Ecto neural progenitor cell (in vitro differentiated cells): ENCODE measurements at regions not wholly inside any gene's neighbourhood (a gene's known extent, or its start where the extent isn't known, plus 50 kb on each side); places are given as distances from the start of the nearest gene placed in this dataset.

Experiments
- DNase-seq: peaks from one replicate; pipeline ENCODE4 v3.0.0-alpha.2; 2018; ENCODE audit warnings: low spot score

DNA sequence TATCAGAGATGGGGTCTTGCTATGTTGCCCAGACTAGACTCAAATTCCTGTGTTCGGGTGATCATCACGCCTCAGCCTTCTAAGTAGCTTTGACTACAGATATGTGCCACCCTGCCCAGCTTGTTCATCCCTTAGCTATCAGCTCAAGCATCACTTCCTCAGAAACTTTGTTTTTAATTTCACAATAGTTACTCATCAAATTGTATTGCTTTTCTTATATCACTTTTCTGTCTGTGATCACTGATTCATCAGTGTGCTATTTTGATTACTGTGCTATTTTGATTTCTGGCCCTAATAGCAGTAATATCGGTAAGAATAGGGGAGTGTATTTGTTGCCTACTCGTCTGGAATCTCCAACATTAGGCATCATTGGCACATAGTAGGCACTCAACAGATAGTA, 878.6 kb upstream of the PCDH20 start:
- DNase-seq = no peak

DNA sequence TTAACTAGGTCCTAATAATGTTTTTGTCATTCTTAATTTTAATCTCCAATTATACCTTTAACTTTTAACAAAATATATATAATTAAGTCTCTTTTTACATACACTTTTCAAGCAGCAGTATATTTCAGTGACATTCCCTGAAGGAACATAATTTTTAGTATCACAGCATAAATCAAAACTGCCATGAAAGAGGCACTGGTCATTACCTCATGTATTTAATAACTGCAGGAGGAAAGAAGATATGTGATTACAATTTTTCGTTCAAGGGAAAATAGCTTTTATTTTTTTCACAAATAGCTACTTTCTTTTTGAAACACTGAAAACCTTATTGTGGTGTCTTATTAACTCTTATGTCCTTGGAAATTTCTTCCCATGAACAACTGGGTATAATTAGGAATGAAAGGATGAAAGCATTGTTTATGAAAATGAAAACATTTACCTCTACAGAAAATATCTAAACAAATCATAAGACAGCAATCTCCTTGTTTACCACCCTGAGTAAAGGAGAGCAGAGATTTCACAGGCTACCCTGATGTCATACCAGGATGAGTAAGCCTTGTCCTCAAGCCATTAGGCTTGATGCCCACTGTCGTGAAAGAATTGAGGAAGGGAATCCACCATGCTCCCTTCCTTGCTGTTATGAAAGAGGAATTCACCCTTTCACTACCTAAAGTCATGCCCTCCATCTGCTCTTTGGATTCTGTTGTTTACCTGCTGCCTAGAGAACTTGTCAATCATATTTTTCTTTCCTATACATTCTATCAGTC, 877.2 kb upstream of the PCDH20 start:
- no peak for DNase-seq

DNA sequence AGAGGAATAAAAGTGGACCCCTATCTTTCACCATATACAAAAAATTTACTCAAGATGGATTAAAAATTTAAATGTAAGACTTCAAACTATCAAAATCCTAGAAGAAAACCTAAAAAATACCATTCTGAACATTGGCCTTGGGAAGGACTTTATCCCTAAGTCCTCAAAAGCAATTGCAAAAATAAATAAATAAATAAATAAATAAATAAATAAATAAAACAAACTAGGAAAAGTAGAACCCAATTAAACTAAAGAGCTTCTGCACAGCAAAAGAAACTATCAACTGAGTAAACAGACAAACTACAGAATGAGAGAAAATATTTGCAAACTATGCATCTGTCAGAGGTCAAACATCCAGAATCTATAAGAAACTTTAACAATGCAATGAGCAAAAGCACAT, 874.9 kb upstream of the PCDH20 start:
- no peak for DNase-seq

DNA sequence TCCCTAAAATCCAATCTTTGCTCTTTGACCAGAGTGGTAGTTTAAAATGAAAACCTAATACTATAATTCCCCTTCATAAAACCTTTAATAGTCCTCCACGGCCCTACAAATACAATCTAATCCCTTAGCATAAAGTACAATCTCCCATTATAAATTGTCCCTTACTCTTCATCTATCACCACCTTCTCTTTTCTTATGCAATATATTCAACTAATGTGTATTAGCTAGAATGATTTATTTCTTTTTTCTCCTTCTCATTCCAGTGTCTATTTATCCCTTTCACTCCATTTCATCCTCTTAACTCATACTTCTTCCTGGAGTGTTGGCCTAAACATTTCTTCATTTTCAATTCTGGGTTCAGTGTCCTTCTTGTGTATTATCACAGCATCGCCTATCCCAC, 872.1 kb upstream of the PCDH20 start:
- DNase-seq = no peak

DNA sequence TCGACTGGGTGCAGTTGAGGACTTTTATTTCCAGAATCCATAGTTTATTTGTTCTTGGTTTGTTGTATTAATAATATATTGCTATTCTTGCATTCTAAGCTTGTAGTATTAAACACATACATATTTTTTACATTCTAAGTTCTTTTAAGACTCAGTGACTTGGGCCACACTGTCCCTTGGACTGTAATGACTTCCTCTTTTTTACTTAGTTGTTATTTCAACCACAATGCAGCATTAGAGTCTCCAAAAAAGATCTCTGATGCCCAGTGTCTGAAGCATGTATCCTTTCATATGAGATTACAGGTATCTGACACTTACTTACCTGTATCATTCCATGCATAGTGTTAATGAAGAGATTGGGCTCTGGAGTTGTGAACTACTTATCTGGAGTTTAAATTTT, 864.9 kb upstream of the PCDH20 start:
- no peak for DNase-seq

DNA sequence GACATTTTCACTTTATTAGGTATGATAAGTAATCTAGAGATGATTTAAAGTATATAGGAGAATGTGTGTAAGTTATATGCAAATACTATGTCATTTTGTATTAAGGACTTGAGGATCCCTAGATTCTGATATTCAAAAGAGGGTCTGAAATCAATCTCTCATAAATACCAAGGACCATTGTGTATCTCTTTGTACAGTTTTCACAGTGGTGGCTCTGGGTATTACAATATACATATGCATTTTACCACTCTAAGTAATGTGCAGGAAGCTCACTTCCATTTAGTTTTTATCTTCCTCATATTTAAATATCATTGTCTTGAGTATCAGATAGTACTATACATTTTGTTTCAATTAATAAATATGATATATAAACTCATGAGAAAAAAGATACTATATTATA, 862.6 kb upstream of the PCDH20 start:
- no peak for DNase-seq

DNA sequence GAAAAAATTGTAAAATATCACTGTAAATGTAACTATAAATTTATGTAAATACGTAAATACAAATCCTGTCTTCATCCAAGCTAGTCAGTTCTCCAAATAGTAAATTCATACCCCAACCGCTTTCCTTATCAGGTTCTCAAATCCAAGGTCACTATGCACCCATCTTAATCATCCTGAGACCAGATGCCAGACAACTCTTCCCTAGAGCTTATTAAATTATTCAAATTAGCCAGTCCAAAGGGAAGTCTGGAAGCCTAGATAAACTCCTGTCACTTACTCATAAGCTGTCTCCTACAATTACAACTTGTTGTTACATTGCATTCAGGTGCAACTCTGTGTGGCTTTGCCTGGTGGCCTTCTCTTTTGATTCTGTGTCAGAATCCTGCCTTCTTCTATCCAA, 836.1 kb upstream of the PCDH20 start:
- no peak for DNase-seq

DNA sequence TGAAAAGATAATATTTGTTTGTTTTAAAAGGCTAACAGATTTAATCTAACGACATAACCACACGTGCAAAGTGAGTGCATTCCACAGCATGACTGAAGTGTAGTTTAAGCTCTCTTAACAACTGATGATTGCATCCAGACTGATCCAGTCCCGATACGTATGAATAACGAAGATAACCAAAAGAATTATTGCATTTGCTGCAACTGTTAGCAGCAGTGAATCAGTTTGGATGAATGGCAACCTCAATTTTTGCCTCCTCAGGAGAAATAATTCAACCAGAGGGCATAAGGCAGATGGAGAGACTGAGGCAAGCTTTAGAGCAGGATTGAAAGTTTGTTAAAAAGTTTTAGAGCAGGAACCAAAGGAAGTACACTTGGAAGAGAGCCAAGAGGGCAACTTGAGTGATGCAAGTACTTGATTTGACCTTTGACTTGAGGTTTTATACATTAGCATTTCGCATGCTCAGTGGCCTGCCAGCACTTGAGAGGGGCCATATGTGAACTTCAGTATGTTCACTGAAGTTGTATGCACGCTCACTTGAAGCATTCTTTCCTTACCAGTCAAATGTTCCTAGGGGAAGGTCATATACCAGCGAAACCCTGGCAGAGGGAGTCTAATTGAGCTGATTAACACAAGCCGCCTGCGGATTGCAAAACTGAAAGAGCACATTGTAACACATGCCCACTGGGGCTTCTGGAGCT, 835.0 kb upstream of the PCDH20 start:
- no peak for DNase-seq

DNA sequence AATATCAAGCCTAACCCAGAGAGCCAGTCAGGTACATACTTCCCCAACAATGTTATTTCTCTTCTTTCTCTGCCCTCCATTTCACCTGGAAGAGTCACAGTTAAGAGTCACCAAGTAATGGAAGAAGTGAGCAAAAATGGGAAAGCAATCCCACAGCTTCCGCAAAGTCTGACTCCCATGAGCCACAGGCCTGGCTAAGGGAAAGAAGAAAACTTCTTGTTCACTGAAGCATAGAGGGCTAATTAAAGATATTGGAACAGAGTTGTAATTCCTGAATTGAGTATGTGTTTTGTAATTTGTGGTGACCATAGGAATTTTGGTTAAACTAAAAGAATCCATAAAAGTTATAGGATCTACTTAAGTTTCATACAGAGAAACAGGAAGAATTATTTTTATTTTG, 830.9 kb upstream of the PCDH20 start:
- DNase-seq = no peak

DNA sequence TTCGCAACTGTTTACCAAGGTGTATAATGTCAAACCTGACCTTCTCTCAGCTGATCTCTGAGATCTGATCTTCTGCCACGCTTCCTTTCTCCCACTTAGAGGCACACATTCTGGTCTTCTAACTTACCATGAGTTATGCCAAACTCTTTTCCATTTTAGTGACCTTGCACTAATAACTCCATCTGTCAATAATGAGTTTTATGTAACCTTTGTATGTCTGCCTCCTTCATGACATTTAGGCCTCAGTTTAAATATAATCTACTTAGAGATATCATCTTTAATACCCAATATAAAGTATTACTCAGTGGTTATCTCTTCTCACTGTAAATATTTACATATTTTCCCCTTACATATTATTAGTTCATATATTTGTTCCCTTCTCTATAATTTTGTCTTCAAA, 827.5 kb upstream of the PCDH20 start:
- DNase-seq = no peak

DNA sequence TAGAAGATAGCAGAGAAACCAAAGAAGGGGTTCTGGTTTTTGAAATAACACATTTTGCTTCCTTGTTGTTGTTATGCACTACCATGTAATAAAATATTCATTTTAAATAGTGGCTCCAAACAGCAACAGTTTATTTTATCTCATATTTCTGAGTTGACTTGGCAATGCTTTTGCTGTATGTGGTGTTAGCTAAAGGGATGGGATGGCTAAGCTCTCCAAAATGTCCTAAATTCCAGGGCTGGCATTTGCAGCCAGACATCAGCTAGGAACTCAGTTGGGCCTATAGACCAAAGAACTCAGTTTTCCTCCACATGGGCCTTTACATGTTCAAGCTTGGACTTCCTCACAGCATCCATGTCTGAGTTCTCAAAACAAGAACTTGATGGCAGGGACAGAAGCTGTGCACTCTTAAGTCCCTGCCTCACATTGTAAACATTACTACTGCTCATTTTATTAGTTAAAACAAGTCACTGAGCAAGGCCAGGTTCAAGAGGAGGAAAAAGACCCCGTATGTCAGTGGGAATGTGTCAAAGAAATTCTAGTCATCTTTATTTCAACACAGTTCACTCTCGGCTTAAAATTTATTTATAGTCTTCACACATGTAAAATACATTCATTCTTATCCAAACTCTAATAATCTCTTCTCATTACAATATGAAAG, 819.3 kb upstream of the PCDH20 start:
- DNase-seq = no peak

DNA sequence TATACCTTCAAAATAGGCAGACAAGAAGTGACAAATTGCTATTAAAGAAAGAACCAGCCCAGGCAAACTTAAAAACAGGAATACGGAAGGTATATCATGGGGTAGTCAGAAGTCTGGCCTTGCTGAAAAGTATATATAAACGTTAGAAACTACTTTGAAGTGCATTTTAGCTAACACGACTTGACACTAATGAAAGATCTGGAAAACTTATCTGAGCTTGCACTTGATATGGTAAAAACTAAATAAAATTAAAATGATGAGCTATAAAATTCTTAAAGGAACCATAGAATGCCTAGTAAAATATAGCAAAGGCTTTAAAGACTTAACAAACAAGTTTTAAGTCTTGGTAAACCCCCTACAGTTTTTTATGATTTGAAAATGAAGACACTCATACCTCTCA, 795.3 kb upstream of the PCDH20 start:
- no peak for DNase-seq

DNA sequence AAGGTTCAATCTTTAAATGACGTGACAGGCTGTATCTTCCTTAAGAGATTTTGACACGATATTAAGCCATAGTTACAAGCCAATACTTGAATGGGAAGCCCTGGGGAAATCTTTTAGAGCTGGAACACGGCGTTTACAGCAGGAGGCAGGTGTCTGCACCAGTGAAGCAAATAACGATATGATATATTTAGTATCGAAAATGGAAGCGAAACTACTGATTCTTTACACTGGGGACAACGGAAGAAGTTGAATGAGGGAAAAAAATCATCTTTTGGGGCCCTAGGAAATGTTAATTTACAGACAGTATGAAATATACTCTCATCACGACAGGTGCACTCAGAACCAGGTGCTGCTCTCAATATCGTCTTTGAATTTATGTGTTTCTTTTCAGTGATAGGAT, 793.9 kb upstream of the PCDH20 start:
- DNase-seq = no peak

DNA sequence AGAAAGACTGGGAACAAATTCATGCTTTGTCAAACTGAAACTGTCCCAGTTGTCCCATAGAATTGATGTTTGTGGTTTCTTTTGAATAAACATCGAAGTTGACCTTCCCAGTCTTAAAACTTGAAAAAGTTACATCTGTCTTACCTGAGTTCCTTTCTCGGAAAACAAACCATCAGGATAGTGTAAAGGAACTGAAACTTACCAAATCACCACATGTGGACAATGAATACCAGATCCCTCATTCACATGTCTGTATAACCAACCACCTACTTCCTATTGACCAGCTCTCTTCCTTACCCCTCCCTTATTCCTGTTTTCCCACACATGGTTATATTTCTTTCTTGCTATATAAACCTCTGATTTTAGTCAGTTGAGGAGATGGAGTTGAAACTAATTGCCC, 791.7 kb upstream of the PCDH20 start:
- DNase-seq = no peak

DNA sequence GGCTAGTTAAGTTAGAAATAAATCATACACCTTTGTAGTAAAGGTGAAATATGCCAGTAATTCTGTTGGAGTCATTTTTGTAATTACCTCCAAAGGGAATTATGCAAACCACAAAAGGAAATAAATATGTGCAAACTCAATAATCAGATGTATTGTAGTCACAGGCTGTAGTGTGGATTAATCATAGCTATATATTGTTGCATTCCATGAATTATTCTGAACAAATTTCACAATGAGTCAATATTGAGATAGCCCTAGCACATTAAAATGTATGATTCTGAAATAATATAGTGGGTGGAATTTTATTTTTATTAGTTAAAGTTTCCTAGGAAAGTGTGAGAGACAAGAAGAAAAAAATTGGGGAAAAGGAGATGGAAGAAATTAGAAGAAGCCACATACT, 790.5 kb upstream of the PCDH20 start:
- DNase-seq = no peak

DNA sequence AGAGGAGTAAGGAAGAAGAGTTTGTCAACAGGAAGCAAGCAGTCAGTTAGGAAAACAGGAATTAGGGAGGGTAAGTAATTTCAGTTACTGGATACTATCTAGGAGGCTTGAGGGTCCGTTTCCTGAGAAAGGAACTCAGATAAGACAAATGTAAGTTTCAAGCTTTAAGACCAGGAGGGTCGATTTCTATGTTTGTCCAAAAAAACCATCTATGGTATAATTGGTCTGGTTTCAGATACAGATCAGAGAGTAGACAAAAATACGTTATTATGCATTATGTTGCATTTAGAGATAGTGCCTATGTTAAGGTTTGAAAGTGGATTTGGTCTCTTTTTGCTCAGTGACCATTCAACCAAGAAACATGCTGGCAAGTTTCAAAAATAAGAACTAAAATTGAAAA, 789.6 kb upstream of the PCDH20 start:
- no peak for DNase-seq

DNA sequence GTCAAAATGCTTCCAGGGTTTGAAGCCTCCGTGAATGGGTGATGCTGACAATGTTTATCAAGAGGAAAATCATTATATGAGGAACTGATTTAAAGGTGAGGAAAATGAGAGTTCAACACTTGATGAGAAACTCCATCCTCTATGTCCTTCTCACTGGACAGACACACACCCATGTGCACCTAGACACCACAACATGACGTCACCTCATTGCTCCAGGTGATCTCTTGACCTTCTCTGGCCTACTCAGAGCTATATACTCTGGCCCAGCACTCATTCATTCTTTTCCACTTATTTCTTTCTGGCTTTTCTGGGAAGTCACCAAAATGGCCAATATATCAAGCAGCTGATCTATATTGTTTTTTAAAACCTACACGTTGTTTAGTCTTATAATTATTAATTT, 778.7 kb upstream of the PCDH20 start:
- DNase-seq = no peak

DNA sequence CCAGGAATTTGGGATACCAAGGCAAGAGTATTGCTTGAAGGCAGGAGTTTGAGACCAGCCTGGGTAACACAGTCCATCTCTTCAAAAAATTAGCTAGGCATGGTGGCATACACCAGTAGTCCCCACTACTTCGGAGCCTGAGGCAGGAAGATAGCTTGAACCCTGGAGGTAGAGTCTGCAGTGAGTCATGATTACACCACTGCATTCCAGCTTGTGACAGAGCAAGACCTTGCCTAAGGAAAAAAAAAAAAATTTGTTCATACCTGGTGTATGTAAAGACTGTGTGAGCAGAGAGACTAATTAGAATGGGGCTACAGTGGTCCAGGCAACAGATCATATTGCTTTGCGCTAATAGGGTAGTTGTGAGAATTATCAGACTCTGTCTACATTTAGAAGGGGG, 778.3 kb upstream of the PCDH20 start:
- DNase-seq = no peak

DNA sequence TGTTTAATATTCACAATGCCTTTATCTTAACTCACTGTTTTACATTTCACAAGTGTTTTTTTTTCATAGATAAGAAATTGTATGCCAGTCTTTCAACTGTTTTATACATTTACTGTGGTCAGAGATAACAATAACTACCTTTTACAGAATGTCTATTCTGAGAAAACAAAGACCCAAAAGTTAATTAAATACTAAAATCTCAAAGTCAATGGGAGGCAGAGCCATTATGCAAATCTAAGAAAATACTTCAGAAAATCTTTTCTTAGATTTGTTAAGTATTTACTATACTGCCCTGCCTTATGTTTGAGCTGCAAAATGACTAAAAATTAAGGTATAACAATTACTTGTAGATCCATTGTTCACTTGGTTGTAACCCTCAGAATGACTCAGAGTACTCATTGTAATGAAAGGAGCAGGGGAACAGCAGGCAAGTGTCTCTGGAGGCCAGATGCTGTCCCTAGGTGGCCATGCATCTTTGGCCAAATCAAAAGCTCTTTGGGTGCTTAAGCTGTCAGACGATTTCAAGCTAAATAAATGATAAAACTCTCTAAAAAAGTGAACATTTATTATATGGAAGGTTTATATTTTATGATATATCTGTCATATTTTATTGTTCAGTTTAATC, 770.1 kb upstream of the PCDH20 start:
- DNase-seq = no peak

DNA sequence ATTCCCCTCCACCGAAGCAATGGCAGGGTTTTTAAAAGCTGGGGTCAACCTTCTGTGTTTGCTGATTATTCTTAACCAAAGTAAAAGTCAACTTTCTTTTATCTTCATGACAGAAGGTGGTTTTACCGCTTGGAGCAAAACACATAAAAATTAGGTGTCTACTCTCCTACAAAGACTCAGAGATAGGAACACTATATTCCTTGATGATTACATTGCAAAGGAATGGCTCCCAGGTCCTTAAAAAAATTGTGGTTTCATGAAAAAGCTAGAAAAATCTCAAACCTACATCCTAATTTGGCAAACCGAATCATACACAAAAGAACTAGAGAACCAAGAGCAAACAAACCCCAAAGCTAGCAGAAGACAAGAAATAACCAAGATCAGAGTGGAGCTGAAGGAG, 760.4 kb upstream of the PCDH20 start:
- DNase-seq = no peak

DNA sequence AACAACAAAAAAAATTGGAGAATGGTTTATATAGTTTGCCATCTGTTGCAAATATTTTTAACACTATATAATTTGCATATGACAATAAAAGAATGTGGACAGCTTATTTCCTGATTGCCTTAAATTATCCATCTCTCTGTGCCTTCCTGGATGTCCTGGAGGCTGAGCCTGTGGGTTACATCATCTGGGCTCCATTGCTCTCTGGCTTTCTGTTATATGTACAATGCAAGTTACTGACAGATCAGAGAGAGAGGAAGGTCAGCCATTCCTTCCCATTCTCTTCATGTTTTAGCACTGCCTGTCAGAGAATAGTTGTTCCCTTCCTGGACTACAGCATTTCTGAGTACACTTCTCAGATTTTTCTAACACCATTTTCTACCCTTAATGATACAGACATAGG, 758.3 kb upstream of the PCDH20 start:
- no peak for DNase-seq

DNA sequence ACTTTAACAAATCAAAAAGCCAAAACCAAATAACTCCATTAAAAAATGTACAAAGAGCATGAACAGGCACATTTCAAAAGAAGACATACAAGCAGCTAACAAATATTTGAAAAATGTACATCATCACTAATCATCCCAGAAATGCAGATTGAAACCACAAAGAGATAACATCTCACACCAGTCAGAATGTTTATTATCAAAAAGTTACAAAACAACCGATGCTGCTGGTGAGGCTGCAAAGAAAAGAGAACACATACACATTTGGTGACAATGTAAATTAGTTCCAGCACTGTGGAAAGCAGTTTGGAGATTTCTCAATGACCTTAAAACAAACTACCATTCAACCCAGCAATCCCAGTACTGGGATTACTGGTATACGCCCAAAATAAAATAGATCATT, 756.0 kb upstream of the PCDH20 start:
- DNase-seq = no peak

DNA sequence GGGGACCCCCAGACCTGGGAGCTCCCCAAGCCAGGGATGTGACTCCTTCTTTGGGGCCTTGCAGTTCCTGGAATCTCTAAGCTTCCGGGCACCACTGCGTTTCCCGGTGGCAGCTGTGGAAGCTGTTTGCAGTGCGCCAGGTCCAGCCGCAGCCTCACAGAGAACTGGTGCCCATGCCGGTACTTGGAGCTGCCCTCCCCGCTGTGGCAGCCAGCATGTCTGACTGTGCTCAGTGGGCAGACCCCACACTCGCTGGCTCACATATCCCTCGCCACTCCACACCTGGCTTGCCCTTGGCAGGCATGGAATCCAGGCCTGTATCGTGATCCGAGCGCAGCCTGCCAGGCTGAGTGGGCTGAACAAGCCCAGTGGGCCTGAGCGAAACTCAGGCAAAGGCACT, 753.2 kb upstream of the PCDH20 start:
- no peak for DNase-seq
